Coronary artery (tissue), 2 donors: ENCODE measurements at regions not wholly inside any gene's neighbourhood (a gene's known extent, or its start where the extent isn't known, plus 50 kb on each side); places are given as distances from the start of the nearest gene placed in this dataset.
"Not testable (repeated sequence)": the region's sequence is repeated elsewhere in the genome, so short reads cannot be mapped to it uniquely, and the experiment has no call there.

Source experiments
- DNase-seq: peaks from one replicate; pipeline ENCODE4 v3.0.0-alpha.2; 2017; ENCODE audit warnings: low spot score
- H3K27ac ChIP-seq, 2 donors: fragments of 200-600 bp; sonication (generic); one replicate each; pipeline ENCODE4 v1.5.1; 2016 to 2019
- H3K4me3 ChIP-seq: fragments of 200-600 bp; sonication (generic); 2 replicates; pipeline ENCODE4 v1.5.1; 2016; ENCODE audit warnings: mild to moderate bottlenecking, moderate library complexity
- CTCF ChIP-seq: fragments of 200-600 bp; sonication (generic); IDR thresholded peaks from one replicate; pipeline ENCODE4 v1.5.1; 2019; ENCODE audit warnings: antibody characterized with exemption

- Histone ChIP-seq H3K27ac (no peak overlapping the region), H3K4me3 (no peak overlapping the region)
- no peak for TF ChIP-seq CTCF
- no peak for DNase-seq
Measured at GRCh38 chr9:81423589-81424326, 265.6 kb downstream of the TLE1 start.

- not testable (repeated sequence) for H3K4me3 ChIP-seq, H3K27ac ChIP-seq, DNase-seq
Measured at GRCh38 chr9:81421090-81421489, 268.3 kb downstream of the TLE1 start.

DNA sequence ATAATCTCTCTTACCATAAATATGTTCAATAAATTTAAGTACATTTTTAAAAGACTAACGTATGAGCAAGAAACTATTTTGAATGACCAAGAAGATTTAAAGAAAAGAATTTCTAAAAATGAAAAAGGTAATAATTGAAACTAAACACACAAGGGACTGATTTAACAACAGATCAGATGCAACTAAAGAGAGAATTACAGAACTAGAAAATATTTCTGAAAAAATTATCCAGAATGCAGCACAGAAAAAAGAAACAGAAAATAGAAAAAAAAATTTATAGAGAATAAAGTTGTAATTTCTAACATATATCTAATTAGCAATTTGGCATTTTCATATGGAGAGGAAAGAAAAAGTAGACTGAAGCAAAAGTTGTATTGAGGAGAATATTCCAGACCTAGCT is 269.3 kb downstream of the TLE1 start:
- no peak for DNase-seq
- no peak for TF ChIP-seq CTCF
- no peak overlapping the region for H3K27ac ChIP-seq
- H3K4me3 ChIP-seq, result no peak overlapping the region

DNA sequence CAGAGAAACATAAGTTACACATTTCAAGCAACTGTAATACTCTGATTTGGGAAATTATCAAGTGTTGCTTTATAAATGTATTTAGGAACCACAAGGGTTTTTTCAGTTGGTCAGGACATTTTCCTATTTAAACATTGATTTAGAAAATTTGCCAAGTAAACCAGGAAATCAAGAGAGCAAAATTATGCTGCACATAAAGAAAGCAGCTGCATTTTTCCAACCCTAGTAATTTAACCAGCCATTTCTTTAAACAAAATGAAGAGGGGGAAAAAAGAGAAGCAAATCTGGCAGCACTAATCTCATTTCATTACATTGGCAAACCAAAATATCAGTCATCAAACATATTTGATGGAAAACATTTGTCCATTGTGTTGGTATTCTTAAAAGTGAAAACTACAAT is 271.4 kb downstream of the TLE1 start:
- Histone ChIP-seq H3K27ac (no peak overlapping the region), H3K4me3 (no peak overlapping the region)
- no peak for TF ChIP-seq CTCF
- no peak for DNase-seq

DNA sequence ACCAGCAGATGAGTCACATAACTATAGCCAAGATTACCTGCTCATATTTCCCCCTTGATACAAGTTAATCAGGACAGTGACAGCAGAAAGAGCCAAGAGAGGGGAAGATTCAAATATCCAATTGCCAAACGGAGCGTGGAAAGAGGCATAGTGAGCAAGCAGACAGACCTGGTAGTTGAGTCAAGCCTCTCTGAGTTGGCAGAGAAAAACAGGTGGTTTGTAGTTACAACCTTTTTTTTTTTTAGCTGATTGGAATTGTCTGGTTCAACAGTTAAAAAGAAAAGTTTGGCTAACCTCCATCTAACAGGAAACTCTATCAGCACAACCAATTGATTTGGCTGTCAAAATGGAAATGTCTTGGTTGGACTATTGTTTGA is 272.1 kb downstream of the TLE1 start:
- no peak overlapping the region for H3K4me3 ChIP-seq
- no peak for TF ChIP-seq CTCF
- DNase-seq, result no peak
- peak overlapping the region in 1 of 2 donors; percentile 3 for H3K27ac ChIP-seq

DNA sequence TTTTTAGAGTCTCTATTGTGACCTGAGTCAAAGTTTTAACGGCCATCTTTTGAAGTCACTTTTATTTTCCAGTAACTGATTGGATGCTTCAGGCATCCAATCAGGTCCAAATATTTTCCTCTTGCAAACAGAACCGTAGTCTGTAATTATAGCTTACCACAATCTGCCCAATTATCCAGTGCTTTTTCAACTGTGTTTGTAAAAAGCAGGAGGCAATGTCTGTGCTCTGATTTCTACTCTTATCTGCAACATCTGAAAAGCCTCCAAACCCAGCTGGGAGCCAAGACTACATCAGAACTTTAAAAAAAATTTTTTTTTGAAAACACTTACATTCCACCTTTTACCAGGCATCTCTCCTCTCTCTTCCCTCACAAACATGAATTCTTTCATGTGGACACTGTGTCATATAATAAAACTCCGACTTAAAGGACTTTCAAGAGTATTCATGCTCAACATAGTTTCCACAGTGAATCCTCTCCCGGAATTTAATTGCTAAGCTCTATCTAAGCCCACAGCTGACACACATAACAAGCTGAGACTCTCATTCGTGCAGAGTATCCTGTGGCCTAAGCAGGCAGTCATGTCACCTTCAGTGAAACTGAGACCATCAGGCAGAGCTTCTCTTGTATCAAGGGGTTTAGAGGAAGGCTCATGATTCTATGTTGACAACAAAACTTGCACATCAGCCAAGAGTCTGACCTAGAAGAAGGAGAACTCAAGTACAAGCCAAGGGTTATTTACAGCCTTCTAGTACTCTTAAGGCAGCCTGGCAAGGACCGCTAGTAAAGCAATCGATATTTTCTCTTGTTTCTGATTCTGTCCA is 272.7 kb downstream of the TLE1 start:
- no peak overlapping the region for H3K4me3 ChIP-seq
- H3K27ac ChIP-seq, result peak overlapping the region in 1 of 2 donors; percentile 3
- TF ChIP-seq CTCF, result no peak
- DNase-seq, result no peak

DNA sequence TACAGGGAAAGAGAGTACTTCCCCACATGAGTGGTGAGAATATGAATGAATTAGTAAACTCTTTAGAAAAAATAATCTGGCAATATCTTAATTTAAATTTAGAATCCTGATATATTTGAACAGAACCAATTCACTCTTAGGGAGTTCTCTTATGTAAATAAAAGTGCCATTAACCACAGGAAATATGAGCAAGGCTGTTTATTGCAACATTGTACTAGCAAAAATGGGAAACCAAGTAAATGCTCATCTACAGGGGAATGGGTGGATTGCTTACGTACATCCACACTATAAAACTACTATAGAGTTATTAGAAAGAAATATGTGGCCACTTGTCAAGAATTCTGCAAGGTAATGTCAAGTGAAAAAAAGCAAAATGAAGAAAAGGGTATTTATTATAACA is 274.5 kb downstream of the TLE1 start:
- H3K27ac ChIP-seq, result no peak overlapping the region
- DNase-seq, result no peak
- TF ChIP-seq CTCF, result no peak
- H3K4me3 ChIP-seq, result no peak overlapping the region
